ENCODE measurements at regions not wholly inside any gene's neighbourhood (a gene's known extent, or its start where the extent isn't known, plus 50 kb on each side); places are given as distances from the start of the nearest gene placed in this dataset.

GRCh38 chr6:167449094-167449861, 124.4 kb downstream of the TTLL2 start:
- TF ChIP-seq POLR2AphosphoS5 (IDR thresholded peaks at IDR 0.05) (no peak), CTCF (IDR thresholded peaks at IDR 0.05) (no peak), POLR2A (IDR thresholded peaks at IDR 0.05) (no peak)

All from suprapubic skin (tissue), 4 donors.